ENCODE measurements at regions not wholly inside any gene's neighbourhood (a gene's known extent, or its start where the extent isn't known, plus 50 kb on each side); places are given as distances from the start of the nearest gene placed in this dataset.

GRCh38 chr1:50268049-50268448, 155.2 kb downstream of the DMRTA2 start:
- no peaks in the 10 kb centered on the region for H3K9me3 ChIP-seq
- H3K27me3 ChIP-seq = no peaks in the 10 kb centered on the region
- no peaks in the 10 kb centered on the region for H3K4me1 ChIP-seq
- intact Hi-C loops (cut with DNase I) = no loop called here
- TF ChIP-seq POLR2A (IDR thresholded peaks at IDR 0.05) (no peak), CTCF (IDR thresholded peaks at IDR 0.05) (no peak), POLR2AphosphoS5 (IDR thresholded peaks at IDR 0.05; ENCODE audit: insufficient read depth in 1 of 2, low read depth in 1 of 2) (no peak)
- DNase-seq (ENCODE audit: extremely low spot score in 2 of 2) = no peak
- H3K36me3 ChIP-seq = no peaks in the 10 kb centered on the region
- H3K27ac ChIP-seq = no peak overlapping the region
- no peak overlapping the region for H3K4me3 ChIP-seq

- TF ChIP-seq POLR2A (IDR thresholded peaks at IDR 0.05) (no peak), CTCF (IDR thresholded peaks at IDR 0.05) (no peak), POLR2AphosphoS5 (IDR thresholded peaks at IDR 0.05; ENCODE audit: insufficient read depth in 1 of 2, low read depth in 1 of 2) (no peak)
- Histone ChIP-seq H3K4me1 (no peaks in the 10 kb centered on the region), H3K36me3 (no peaks in the 10 kb centered on the region), H3K27me3 (no peaks in the 10 kb centered on the region), H3K4me3 (no peak overlapping the region), H3K27ac (peak overlapping the region; percentile 1), H3K9me3 (no peaks in the 10 kb centered on the region)
- DNase-seq (ENCODE audit: extremely low spot score in 2 of 2) = no peak
- intact Hi-C loops (cut with DNase I) = no loop called here
These were observed 156.7 kb downstream of the DMRTA2 start for GRCh38 chr1:50266509-50266908.

GRCh38 chr1:50265790-50266314, 157.1 kb downstream of the ELAVL4 start:
- no peaks in the 10 kb centered on the region for H3K36me3 ChIP-seq
- DNase-seq (ENCODE audit: extremely low spot score in 2 of 2) = peak in 1 of 2 donors; percentile 93
- no peaks in the 10 kb centered on the region for H3K27me3 ChIP-seq
- peak overlapping the region; percentile 6 for H3K27ac ChIP-seq
- no peaks in the 10 kb centered on the region for H3K4me1 ChIP-seq
- no peak overlapping the region for H3K4me3 ChIP-seq
- intact Hi-C loops (cut with DNase I) = no loop called here
- TF ChIP-seq POLR2AphosphoS5 (IDR thresholded peaks at IDR 0.05; ENCODE audit: insufficient read depth in 1 of 2, low read depth in 1 of 2) = peak; percentile 28 to 33
- TF ChIP-seq CTCF (IDR thresholded peaks at IDR 0.05) = no peak
- no peaks in the 10 kb centered on the region for H3K9me3 ChIP-seq

GRCh38 chr1:50264590-50264989, 155.9 kb downstream of the ELAVL4 start:
- Histone ChIP-seq H3K4me3 (no peak overlapping the region), H3K36me3 (no peaks in the 10 kb centered on the region), H3K27me3 (no peaks in the 10 kb centered on the region), H3K9me3 (no peaks in the 10 kb centered on the region), H3K27ac (no peak overlapping the region), H3K4me1 (no peaks in the 10 kb centered on the region)
- intact Hi-C loops (cut with DNase I) = no loop called here
- DNase-seq (ENCODE audit: extremely low spot score in 2 of 2) = no peak
- TF ChIP-seq POLR2A (IDR thresholded peaks at IDR 0.05) = no peak
- no peak for TF ChIP-seq POLR2AphosphoS5 (IDR thresholded peaks at IDR 0.05; ENCODE audit: insufficient read depth in 1 of 2, low read depth in 1 of 2)
- TF ChIP-seq CTCF (IDR thresholded peaks at IDR 0.05) = no peak

GRCh38 chr1:50262436-50262835, 153.7 kb downstream of the ELAVL4 start:
- Histone ChIP-seq H3K9me3 (no peaks in the 10 kb centered on the region), H3K4me1 (no peaks in the 10 kb centered on the region), H3K27me3 (no peaks in the 10 kb centered on the region), H3K36me3 (no peaks in the 10 kb centered on the region), H3K4me3 (no peak overlapping the region), H3K27ac (no peak overlapping the region)
- TF ChIP-seq CTCF (IDR thresholded peaks at IDR 0.05) (no peak), POLR2AphosphoS5 (IDR thresholded peaks at IDR 0.05; ENCODE audit: insufficient read depth in 1 of 2, low read depth in 1 of 2) (no peak), POLR2A (IDR thresholded peaks at IDR 0.05) (no peak)
- intact Hi-C loops (cut with DNase I) = no loop called here
- DNase-seq (ENCODE audit: extremely low spot score in 2 of 2) = no peak

Data from vagina (tissue), 2 donors.